GM21447 (cell line): ENCODE measurements at regions not wholly inside any gene's neighbourhood (a gene's known extent, or its start where the extent isn't known, plus 50 kb on each side); places are given as distances from the start of the nearest gene placed in this dataset.

Source experiments
- ATAC-seq: cut with Tn5 transposase; IDR thresholded peaks from one replicate; pipeline ENCODE4 v1.9.1; 2021; ENCODE audit not compliant: unreplicated experiment

- no peak for ATAC-seq
Observed at GRCh38 chr4:4641661-4642495, 100.0 kb upstream of the STX18 start.

GRCh38 chr4:4641254-4641653 lies 99.4 kb upstream of the STX18 start:
- no peak for ATAC-seq

- ATAC-seq, result no peak
Observed at GRCh38 chr4:4640692-4641091, 98.8 kb upstream of the STX18 start.

GRCh38 chr4:4639370-4639769 lies 97.5 kb upstream of the STX18 start:
- no peak for ATAC-seq

GRCh38 chr4:4637710-4638109 lies 95.9 kb upstream of the STX18 start:
- no peak for ATAC-seq

GRCh38 chr4:4633431-4633830 lies 91.6 kb upstream of the STX18 start:
- no peak for ATAC-seq

- peak; percentile 97 for ATAC-seq
Observed at GRCh38 chr4:4631150-4631549, 89.3 kb upstream of the STX18 start.

GRCh38 chr4:4627906-4628305 lies 86.1 kb upstream of the STX18 start:
- ATAC-seq, result no peak

- no peak for ATAC-seq
Observed at GRCh38 chr4:4627111-4627510, 85.3 kb upstream of the STX18 start.

GRCh38 chr4:4625488-4625887 lies 83.6 kb upstream of the STX18 start:
- no peak for ATAC-seq

GRCh38 chr4:4624276-4624897 lies 82.5 kb upstream of the STX18 start:
- ATAC-seq, result no peak

- ATAC-seq, result no peak
Observed at GRCh38 chr4:4619821-4620220, 78.0 kb upstream of the STX18 start.

GRCh38 chr4:4618847-4619246 lies 77.0 kb upstream of the STX18 start:
- ATAC-seq, result no peak

GRCh38 chr4:4614925-4615678 lies 73.3 kb upstream of the STX18 start:
- no peak for ATAC-seq

GRCh38 chr4:4613641-4614286 lies 71.9 kb upstream of the STX18 start:
- no peak for ATAC-seq

GRCh38 chr4:4613126-4613465 lies 71.2 kb upstream of the STX18 start:
- no peak for ATAC-seq

- ATAC-seq, result no peak
Observed at GRCh38 chr4:4610672-4611071, 68.8 kb upstream of the STX18 start.

- ATAC-seq, result no peak
Observed at GRCh38 chr4:4609622-4610334, 67.9 kb upstream of the STX18 start.

- no peak for ATAC-seq
Observed at GRCh38 chr4:4608214-4608537, 66.3 kb upstream of the STX18 start.

- ATAC-seq, result no peak
Observed at GRCh38 chr4:4607336-4608213, 65.7 kb upstream of the STX18 start.
